NCI-H345 treated with DMSO at 0.1 percent for 48 hours (cell line): ENCODE measurements at regions not wholly inside any gene's neighbourhood (a gene's known extent, or its start where the extent isn't known, plus 50 kb on each side); places are given as distances from the start of the nearest gene placed in this dataset.
"Not testable (repeated sequence)": the region's sequence is repeated elsewhere in the genome, so short reads cannot be mapped to it uniquely, and the experiment has no call there.

Source experiments
- DNase-seq: peaks from one replicate; lab custom pipeline; 2025; ENCODE audit not compliant: unreplicated experiment; lab: John Stamatoyannopoulos, UW

DNA sequence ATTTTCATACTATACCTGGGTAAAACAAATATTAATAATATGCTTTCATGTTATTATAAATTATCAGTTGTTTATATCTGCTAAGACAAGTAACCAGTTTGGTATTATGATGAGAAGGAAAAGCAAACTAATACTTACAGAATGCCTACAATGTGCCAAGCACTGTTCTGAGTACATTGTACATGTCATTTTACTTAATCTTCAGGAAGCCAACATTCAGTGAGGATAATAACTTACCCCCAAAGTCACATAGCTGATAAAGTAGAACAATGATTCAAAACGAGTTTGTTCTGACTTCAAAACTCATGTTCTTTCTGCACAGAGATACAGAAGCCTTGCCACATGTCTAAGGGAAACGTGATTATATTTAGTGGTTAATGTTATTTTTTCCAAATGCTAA, 89.0 kb upstream of the DIO2 start:
- DNase-seq = no peak

DNA sequence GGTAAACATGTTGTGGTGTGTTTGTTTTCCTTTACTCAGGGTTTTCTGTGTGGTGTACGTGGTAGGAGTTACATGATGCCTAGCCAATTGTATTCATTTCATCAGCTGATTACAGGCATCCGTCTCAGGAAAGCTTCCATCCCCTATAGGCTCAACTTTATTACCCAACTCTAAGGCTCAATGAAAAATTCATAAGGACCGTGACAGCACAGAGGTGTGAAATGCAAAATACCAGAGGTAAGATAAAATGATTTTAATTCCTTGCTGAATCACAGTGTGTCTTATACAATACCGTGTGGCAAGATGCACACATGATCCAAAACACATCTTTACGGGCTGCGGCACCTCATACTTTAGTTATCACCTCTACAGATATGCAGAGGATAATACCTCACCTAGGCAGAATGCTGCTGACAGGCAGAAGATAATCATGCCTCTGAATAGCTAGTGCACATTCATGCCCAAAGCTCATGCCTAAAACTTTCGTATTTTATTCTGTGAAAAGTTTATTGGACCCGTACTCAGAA, 87.2 kb upstream of the DIO2 start:
- no peak for DNase-seq

DNA sequence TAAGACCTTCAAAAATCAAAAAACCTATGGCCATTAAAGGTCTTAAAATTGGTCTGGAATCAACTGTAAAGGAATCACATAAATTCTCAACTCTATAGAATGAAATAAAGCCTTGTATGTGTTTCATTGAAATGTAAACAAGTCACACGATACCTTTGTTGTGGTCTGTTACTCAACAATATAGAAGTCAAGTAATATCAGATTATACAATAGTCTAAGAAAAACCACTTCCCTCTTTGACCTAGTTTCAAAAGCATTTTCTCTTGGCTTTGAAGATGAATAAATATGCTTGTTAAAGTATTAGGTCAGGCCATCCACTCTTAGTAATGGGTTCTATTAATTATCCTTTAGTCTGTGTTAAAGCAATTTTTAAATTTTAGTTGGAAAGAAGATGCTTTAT, 79.8 kb upstream of the DIO2 start:
- no peak for DNase-seq

- DNase-seq = not testable (repeated sequence)
Measured at GRCh38 chr14:80286744-80287143, 75.4 kb upstream of the DIO2 start.

DNA sequence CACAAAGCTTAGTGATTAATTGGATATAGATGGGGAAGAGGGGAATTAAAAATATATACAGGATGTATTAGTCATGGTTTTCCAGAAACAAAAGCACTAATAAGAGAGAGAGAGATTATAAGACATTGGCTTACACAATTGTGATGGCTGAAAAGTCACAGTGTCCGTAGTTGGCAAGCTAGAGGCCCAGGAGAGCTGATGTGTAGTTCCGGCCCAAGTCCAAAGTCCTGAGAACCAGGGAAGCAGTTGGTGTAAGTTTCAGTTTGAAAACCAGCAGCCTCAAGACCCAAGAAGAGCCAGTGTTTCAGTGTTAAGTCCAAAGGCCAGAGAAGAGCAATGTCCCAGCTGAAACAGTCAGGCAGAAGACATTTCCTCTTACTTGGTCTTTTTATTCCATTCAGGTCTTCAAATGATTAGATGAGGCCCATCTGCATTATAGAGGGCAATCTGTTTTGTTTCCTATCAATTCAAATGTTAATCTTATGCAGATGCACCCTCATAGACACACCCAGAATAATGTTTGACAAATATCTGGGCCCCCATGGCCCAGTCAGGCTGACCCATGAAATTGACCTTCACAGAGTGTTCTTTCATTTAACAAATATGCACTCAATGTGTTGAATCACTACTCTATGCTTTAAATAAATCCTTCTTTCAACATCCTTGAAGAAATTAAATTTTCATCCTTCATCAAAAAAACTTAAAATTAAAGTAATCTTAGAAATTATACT, 67.2 kb upstream of the DIO2 start:
- DNase-seq = no peak

DNA sequence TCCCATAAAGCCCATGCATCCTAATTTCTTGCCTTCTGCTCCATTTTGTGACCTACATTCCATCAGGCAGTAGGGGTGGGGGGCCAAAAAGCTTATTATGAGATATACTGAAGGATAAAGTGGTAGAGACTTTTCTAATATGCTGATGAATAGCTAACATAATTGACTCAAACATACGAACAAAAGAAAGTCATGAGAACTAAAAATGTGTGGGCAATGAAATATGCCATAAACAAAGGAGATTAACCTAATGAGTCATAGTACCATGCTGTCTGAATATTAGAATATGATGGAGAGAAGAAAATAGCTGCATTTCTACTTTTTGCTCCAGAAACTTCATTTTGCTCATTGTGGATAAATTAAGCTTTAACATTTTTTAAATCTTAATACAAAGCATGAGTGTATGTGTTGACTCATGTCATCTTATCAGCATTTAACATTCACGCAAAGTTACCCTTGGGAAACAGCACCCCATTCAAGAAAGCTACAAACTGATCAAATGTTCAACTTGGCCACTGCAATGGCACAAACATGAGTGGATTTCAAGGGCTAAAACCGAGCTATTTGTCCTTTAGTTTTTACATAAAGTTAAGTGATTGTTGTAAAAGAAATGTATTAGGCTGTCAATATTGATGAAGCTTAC, 64.0 kb upstream of the DIO2 start:
- DNase-seq = no peak

DNA sequence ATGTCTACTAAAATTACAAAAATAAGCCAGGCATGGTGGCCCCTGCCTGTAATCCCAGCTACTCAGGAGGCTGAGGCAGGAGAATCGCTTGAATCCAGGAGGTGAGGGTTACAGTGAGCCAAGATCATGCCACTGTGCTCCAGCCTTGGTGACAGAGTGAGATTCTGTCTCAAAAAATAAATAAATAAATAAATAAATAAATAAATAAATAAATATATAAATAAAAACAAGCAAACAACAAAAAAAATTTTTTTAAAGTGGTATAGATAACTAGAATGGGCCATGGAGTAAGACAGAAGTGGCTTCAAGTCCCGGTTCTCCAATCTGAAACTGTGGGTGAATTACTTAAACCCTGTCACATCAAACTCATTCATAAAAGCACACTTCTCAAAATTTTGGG, 63.0 kb upstream of the DIO2 start:
- DNase-seq = not testable (repeated sequence)

DNA sequence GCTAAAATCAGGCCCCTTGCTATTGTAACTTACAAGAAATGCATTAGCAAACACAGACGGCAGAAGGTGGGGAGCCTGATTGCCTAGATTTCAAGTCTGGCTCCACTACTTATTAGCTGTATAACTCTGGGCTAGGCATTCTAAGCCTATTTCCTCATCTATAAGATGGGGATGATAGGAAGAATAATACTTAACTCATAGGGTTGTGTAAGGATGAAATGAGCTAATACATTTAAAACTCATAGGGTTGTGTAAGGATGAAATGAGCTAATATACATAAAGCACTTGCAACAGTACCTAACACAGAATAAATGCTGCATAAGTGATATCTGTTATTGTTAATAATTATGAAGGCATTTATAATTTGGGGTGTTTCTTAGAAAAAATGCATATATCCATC, 60.1 kb upstream of the DIO2 start:
- no peak for DNase-seq

- no peak for DNase-seq
Measured at GRCh38 chr14:80269353-80269925, 58.1 kb upstream of the DIO2 start.

GRCh38 chr14:80266930-80267329, 55.6 kb upstream of the DIO2 start:
- DNase-seq = no peak

GRCh38 chr14:80264702-80265101, 53.4 kb upstream of the DIO2 start:
- DNase-seq = peak; percentile 11
